ENCODE measurements at regions not wholly inside any gene's neighbourhood (a gene's known extent, or its start where the extent isn't known, plus 50 kb on each side); places are given as distances from the start of the nearest gene placed in this dataset.

DNA sequence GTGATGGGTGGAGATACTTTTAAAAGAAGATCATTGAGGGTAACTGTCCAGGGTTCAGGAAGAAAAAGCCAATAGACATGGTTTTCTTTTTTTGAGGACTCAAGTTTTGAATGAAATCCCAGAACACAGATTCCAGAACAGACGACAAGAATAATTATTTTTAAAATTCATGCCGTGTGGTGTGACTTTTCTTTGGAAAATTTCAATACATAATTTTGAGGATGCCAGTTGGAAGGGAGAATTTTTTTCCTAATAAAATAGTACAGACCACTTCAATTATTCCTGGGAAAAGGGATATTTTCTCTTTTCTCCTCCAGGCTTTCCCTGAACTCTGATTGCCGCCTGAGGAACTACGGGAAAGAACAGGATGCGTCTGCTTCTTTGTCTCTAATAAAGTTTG, 951.4 kb downstream of the KCNMA1 start:
- TF ChIP-seq, protein P1, sequence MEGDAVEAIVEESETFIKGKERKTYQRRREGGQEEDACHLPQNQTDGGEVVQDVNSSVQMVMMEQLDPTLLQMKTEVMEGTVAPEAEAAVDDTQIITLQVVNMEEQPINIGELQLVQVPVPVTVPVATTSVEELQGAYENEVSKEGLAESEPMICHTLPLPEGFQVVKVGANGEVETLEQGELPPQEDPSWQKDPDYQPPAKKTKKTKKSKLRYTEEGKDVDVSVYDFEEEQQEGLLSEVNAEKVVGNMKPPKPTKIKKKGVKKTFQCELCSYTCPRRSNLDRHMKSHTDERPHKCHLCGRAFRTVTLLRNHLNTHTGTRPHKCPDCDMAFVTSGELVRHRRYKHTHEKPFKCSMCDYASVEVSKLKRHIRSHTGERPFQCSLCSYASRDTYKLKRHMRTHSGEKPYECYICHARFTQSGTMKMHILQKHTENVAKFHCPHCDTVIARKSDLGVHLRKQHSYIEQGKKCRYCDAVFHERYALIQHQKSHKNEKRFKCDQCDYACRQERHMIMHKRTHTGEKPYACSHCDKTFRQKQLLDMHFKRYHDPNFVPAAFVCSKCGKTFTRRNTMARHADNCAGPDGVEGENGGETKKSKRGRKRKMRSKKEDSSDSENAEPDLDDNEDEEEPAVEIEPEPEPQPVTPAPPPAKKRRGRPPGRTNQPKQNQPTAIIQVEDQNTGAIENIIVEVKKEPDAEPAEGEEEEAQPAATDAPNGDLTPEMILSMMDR (IDR thresholded peaks at IDR 0.05; ENCODE audit: unreplicated experiment in 3 of 3) = no peak
- Mint-ChIP-seq H3K9me3 (peaks cover 12% of the 10 kb centered on the region), H3K36me3 (ENCODE audit: low read depth) (peaks cover 6% of the 10 kb centered on the region), H3K27me3 (ENCODE audit: low read depth) (peaks cover 3% of the 10 kb centered on the region), H3K4me3 (no peak overlapping the region), H3K27ac (no peak overlapping the region), H3K4me1 (no peaks in the 10 kb centered on the region)

DNA sequence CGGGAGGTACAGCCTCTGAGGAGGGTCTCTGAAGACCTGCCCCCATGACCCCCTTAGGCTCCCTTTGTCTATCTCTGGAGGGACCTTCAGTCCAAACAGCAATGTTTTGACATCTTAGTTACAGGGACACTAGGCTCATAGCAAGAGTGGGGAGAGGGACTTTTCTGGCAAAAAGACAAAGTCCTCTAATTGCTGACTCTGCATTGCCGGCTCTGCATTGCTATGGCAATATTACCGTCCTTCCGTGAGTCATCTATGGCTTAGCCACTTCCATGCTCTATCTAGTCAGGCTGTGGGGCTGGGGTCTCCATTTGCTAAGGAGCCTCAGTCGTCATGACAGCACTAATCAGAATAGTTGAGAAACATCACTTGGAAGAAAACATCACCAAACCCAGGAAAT, 952.6 kb downstream of the KCNMA1 start:
- Mint-ChIP-seq H3K4me1 (no peaks in the 10 kb centered on the region), H3K27ac (no peak overlapping the region), H3K36me3 (ENCODE audit: low read depth) (peaks cover 3% of the 10 kb centered on the region), H3K9me3 (peaks cover 7% of the 10 kb centered on the region), H3K4me3 (no peak overlapping the region), H3K27me3 (ENCODE audit: low read depth) (peaks cover 3% of the 10 kb centered on the region)
- TF ChIP-seq, protein P1 (IDR thresholded peaks at IDR 0.05; ENCODE audit: unreplicated experiment in 3 of 3) = no peak

DNA sequence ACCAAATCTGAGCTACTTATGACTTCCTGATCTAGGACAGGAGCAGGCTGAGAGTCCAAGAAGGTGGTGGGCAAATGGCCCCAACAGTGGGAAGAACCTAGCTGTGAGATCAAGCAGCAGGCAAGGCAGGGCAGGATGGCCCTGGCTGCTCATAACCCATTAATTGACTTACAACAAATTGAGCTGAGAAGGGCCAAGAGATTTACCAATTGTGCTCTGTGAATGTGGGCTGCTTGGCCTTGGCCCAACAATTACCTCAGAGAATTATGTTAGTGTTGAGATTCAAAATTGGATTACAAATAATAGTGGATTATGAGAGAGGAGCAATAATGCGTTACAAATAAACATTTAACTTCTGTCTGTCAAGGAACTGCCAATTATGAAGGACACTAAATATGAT, 956.5 kb downstream of the KCNMA1 start:
- Mint-ChIP-seq H3K36me3 (ENCODE audit: low read depth) (no peaks in the 10 kb centered on the region), H3K27ac (no peak overlapping the region), H3K4me3 (no peak overlapping the region), H3K27me3 (ENCODE audit: low read depth) (no peaks in the 10 kb centered on the region), H3K9me3 (no peaks in the 10 kb centered on the region), H3K4me1 (no peaks in the 10 kb centered on the region)
- TF ChIP-seq, protein P1 (IDR thresholded peaks at IDR 0.05; ENCODE audit: unreplicated experiment in 3 of 3) = no peak

DNA sequence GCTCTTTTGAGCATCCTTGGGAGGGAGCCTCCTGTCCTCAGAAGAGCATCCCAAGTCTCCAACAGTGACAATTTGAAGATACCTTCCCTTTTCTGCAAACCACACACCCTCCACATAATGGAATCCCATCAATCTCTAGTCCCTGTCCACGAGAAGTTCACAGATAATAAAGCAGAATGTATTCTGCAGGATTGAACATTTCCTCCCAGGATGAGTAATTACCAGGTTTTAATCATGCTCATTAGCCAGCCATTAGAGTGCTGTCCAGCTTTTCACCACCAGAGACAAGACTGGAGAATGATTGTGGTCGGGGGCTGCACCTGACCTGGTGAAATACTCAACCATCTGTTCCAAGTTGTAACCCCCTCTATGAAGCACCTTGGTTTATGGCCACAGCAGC, 958.6 kb downstream of the KCNMA1 start:
- no peaks in the 10 kb centered on the region for H3K36me3 Mint-ChIP-seq (ENCODE audit: low read depth)
- H3K27me3 Mint-ChIP-seq (ENCODE audit: low read depth) = no peaks in the 10 kb centered on the region
- TF ChIP-seq, protein P1 (IDR thresholded peaks at IDR 0.05; ENCODE audit: unreplicated experiment in 3 of 3) = no peak
- H3K9me3 Mint-ChIP-seq = no peaks in the 10 kb centered on the region
- no peaks in the 10 kb centered on the region for H3K4me1 Mint-ChIP-seq
- no peak overlapping the region for H3K4me3 Mint-ChIP-seq
- no peak overlapping the region for H3K27ac Mint-ChIP-seq

DNA sequence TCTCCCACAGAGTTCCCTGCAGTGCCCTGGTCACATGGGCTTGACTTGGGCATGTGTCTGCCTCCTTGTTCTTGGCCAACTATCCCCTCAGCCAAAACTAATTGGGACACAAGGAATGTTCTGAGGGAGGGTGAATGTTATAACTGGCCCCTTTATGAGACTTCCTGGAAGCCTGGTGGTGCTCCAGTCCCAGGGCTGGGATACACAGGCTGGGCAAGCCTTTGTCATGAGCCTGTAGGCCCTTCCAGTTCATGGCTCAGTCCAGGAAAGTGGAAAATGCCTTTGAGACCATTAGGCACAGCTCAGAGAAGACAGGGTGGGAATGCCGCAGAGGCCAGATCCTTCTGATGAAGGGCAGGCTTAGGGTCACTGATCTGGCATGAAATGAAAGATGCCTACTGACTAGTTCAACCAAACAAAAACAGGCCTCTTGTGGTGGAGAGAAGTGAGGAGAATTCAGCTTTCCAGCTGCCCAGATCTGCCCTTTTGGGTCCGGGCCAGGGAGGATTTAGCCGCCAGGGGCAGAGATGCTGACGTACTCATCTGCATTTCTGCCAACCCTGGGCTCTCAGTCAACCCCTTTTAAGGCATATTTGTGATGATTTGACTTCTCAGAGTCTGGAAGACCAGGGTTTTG, 961.5 kb downstream of the KCNMA1 start:
- Mint-ChIP-seq H3K36me3 (ENCODE audit: low read depth) (no peaks in the 10 kb centered on the region), H3K27ac (no peak overlapping the region), H3K4me3 (no peak overlapping the region), H3K27me3 (ENCODE audit: low read depth) (peaks cover 7% of the 10 kb centered on the region), H3K9me3 (no peaks in the 10 kb centered on the region), H3K4me1 (no peaks in the 10 kb centered on the region)
- TF ChIP-seq, protein P1 (IDR thresholded peaks at IDR 0.05; ENCODE audit: unreplicated experiment in 3 of 3) = no peak

DNA sequence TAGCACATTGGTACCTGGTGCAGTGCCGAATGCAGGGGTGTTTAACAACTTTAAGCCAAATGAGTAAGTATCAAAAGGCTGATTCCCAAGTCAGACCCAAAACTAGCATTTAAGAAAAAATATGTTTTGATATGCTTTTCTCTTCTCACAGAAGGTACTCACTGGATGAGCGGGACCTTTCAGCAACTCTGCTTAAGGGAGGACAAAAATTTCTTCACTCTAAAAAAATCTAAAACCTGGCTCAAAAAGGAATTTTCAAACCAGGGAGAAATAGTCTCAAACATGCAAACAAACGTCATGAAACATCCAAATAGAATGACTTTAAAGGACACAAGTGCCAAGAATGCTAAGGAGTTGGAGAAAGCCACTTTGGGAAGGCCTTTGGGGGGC, 962.1 kb downstream of the KCNMA1 start:
- Mint-ChIP-seq H3K4me3 (no peak overlapping the region), H3K27me3 (ENCODE audit: low read depth) (peaks cover 7% of the 10 kb centered on the region), H3K36me3 (ENCODE audit: low read depth) (no peaks in the 10 kb centered on the region), H3K4me1 (peaks cover under 1% of the 10 kb centered on the region), H3K9me3 (no peaks in the 10 kb centered on the region), H3K27ac (no peak overlapping the region)
- TF ChIP-seq, protein P1 (IDR thresholded peaks at IDR 0.05; ENCODE audit: unreplicated experiment in 3 of 3) = no peak

Measured in nephron (organoid).